Right cardiac atrium (tissue), 5 donors: ENCODE measurements at regions not wholly inside any gene's neighbourhood (a gene's known extent, or its start where the extent isn't known, plus 50 kb on each side); places are given as distances from the start of the nearest gene placed in this dataset.
A peak's percentile ranks its signal among the peaks of the same experiment; 100 is the strongest.
"Not testable (repeated sequence)": the region's sequence is repeated elsewhere in the genome, so short reads cannot be mapped to it uniquely, and the experiment has no call there.

Experiments used
- ATAC-seq, 2 donors: fragments of 200-7000 bp; cut with Tn5 transposase; one replicate each; pipeline versions ENCODE4 v1.8.0 to v1.9.1; 2020; ENCODE audit warnings: moderate library complexity in 2 of 2, mild to moderate bottlenecking in 1 of 2
- DNase-seq, 3 donors: peaks; one replicate each; pipeline ENCODE4 v3.0.0-alpha.2; 2020
- H3K27ac ChIP-seq: one replicate; pipeline ENCODE4 v1.5.1; 2013; ENCODE audit warnings: mild to moderate bottlenecking, low read length, control low read depth, moderate library complexity
- H3K27me3 ChIP-seq: one replicate; pipeline ENCODE4 v1.6.1; 2013; ENCODE audit not compliant: control insufficient read depth, insufficient read depth
- H3K4me1 ChIP-seq: one replicate; pipeline ENCODE4 v1.6.1; 2013; ENCODE audit warnings: low read length; ENCODE audit not compliant: control insufficient read depth, insufficient read depth
- H3K4me3 ChIP-seq: one replicate; pipeline ENCODE4 v1.5.1; 2013; ENCODE audit warnings: low read length, control low read depth
- H3K9me3 ChIP-seq: one replicate; pipeline ENCODE4 v1.6.1; 2013; ENCODE audit warnings: low read length; ENCODE audit not compliant: control insufficient read depth
- WGBS: extraction: QIAGEN DNeasy Blood & Tissue Kit; methylation state at CpG from one replicate; pipeline ENCODE4 v1.1.7; 2013; 5-methylcytosine and 5-hydroxymethylcytosine counted together
- intact Hi-C, 4 donors: fragments of 100-400 bp; cut with DNase I; formaldehyde crosslinking; loops; one replicate each; pipeline versions ENCODE4 v1.11.0 to v1.14.0; 2022 to 2023
- donor health status: healthy with polysubstance abuse.
- donor health status: DM: no; HTN: yes; CAD: no.
- donor health status: DM: no; HTN: no; CAD: no.
- donor health status: DM: no; HTN: yes; CAD: no; lungs with severe emphysema.
- donor health status: DM: yes; HTN: yes; CAD: no.

- H3K9me3 ChIP-seq: no peaks in the 10 kb centered on the region
- WGBS: 25% methylated on average over 16 of the region's 16 CpGs
- no peak overlapping the region for H3K27ac ChIP-seq
- intact Hi-C loops: no loop called here
- peak overlapping the region; percentile 28 for H3K4me3 ChIP-seq
- ATAC-seq: peak; percentile 55 to 56
- peak in 2 of 3 donors; percentile 25 to 67 for DNase-seq
- H3K4me1 ChIP-seq: no peaks in the 10 kb centered on the region
- H3K27me3 ChIP-seq: no peaks in the 10 kb centered on the region
Measured at GRCh38 chr14:24710403-24711112, 76.6 kb upstream of the GZMB start.

- ATAC-seq: no peak
- intact Hi-C loops: loop anchor here in 1 of 4 donors (10.0 kb wide), 1 partner anchor 446 kb away; no protein-coding TSS in a partner anchor
- WGBS: 90% methylated on average over 3 of the region's 3 CpGs
Measured at GRCh38 chr14:24708684-24709083, 74.7 kb upstream of the GZMB start.

GRCh38 chr14:24706351-24706750 lies 72.4 kb upstream of the GZMB start:
- Histone ChIP-seq H3K27me3 (no peaks in the 10 kb centered on the region), H3K27ac (no peak overlapping the region), H3K4me3 (no peak overlapping the region), H3K4me1 (no peaks in the 10 kb centered on the region), H3K9me3 (no peaks in the 10 kb centered on the region)
- 77% methylated on average over 3 of the region's 3 CpGs for WGBS
- intact Hi-C loops: loop anchor here in 1 of 4 donors (10.0 kb wide), 1 partner anchor 448 kb away; no protein-coding TSS in a partner anchor
- DNase-seq (no peak), ATAC-seq (no peak)

More at GRCh38 chr14:24708684-24709083, 74.7 kb upstream of the GZMB start:
- Histone ChIP-seq H3K27me3 (no peaks in the 10 kb centered on the region), H3K4me1 (no peaks in the 10 kb centered on the region), H3K9me3 (no peaks in the 10 kb centered on the region), H3K27ac (no peak overlapping the region), H3K4me3 (no peak overlapping the region)
- no peak for DNase-seq

GRCh38 chr14:24705840-24706239 lies 71.8 kb upstream of the GZMB start:
- WGBS: 84% methylated on average over 4 of the region's 4 CpGs
- DNase-seq: no peak
- no peak overlapping the region for H3K4me3 ChIP-seq
- H3K27ac ChIP-seq: no peak overlapping the region
- H3K4me1 ChIP-seq: no peaks in the 10 kb centered on the region
- intact Hi-C loops: loop anchor here in 1 of 4 donors (10.0 kb wide), 1 partner anchor 449 kb away; no protein-coding TSS in a partner anchor
- H3K27me3 ChIP-seq: no peaks in the 10 kb centered on the region
- no peaks in the 10 kb centered on the region for H3K9me3 ChIP-seq
- ATAC-seq: no peak

GRCh38 chr14:24701062-24701461 lies 67.1 kb upstream of the GZMB start:
- Histone ChIP-seq H3K4me1 (no peaks in the 10 kb centered on the region), H3K27me3 (no peaks in the 10 kb centered on the region), H3K27ac (no peak overlapping the region), H3K9me3 (no peaks in the 10 kb centered on the region), H3K4me3 (no peak overlapping the region)
- intact Hi-C loops: loop anchor here in 1 of 4 donors (10.0 kb wide), 1 partner anchor 454 kb away; no protein-coding TSS in a partner anchor
- DNase-seq: no peak
- WGBS: 95% methylated on average over 1 of the region's 1 CpG
- ATAC-seq: no peak

- DNase-seq (no peak), ATAC-seq (no peak)
- intact Hi-C loops: loop anchor here in 1 of 4 donors (10.0 kb wide), 1 partner anchor 454 kb away; no protein-coding TSS in a partner anchor
- H3K27ac ChIP-seq: no peak overlapping the region
- H3K27me3 ChIP-seq: no peaks in the 10 kb centered on the region
- no peaks in the 10 kb centered on the region for H3K4me1 ChIP-seq
- 70% methylated on average over 1 of the region's 1 CpG for WGBS
- no peak overlapping the region for H3K4me3 ChIP-seq
- H3K9me3 ChIP-seq: no peaks in the 10 kb centered on the region
Measured at GRCh38 chr14:24700511-24700910, 66.5 kb upstream of the GZMB start.

- Histone ChIP-seq H3K27ac (no peak overlapping the region), H3K4me3 (no peak overlapping the region), H3K27me3 (no peaks in the 10 kb centered on the region), H3K9me3 (no peaks in the 10 kb centered on the region), H3K4me1 (no peaks in the 10 kb centered on the region)
- ATAC-seq (no peak), DNase-seq (no peak)
- intact Hi-C loops: no loop called here
Measured at GRCh38 chr14:24699052-24699451, 65.1 kb upstream of the GZMB start.

GRCh38 chr14:24696280-24696920 lies 62.4 kb upstream of the GZMB start:
- ATAC-seq, H3K27ac ChIP-seq, intact Hi-C loops, H3K4me3 ChIP-seq, DNase-seq, H3K4me1 ChIP-seq, H3K9me3 ChIP-seq, H3K27me3 ChIP-seq: not testable (repeated sequence)
- WGBS: 89% methylated on average over 1 of the region's 1 CpG

- intact Hi-C loops: no loop called here
- Histone ChIP-seq H3K4me1 (no peaks in the 10 kb centered on the region), H3K4me3 (no peak overlapping the region), H3K27ac (no peak overlapping the region), H3K27me3 (no peaks in the 10 kb centered on the region), H3K9me3 (no peaks in the 10 kb centered on the region)
- WGBS: 56% methylated on average over 8 of the region's 8 CpGs
- ATAC-seq: no peak
- DNase-seq: no peak
Measured at GRCh38 chr14:24695265-24696241, 61.6 kb upstream of the GZMB start.

- intact Hi-C loops: no loop called here
- WGBS: 86% methylated on average over 3 of the region's 3 CpGs
- DNase-seq (no peak), ATAC-seq (no peak)
- no peaks in the 10 kb centered on the region for H3K27me3 ChIP-seq
- no peaks in the 10 kb centered on the region for H3K9me3 ChIP-seq
- no peak overlapping the region for H3K27ac ChIP-seq
- no peak overlapping the region for H3K4me3 ChIP-seq
- H3K4me1 ChIP-seq: no peaks in the 10 kb centered on the region
Measured at GRCh38 chr14:24694680-24695079, 60.7 kb upstream of the GZMB start.
